Mesenchymal stem cell (in vitro differentiated cells and primary cell): ENCODE measurements at regions not wholly inside any gene's neighbourhood (a gene's known extent, or its start where the extent isn't known, plus 50 kb on each side); places are given as distances from the start of the nearest gene placed in this dataset.

Source experiments
- DNase-seq: peaks from one replicate; pipeline ENCODE4 v3.0.0-alpha.2; 2013
- H2AFZ ChIP-seq: one replicate; pipeline ENCODE4 v1.6.1; 2013; ENCODE audit warnings: low read depth, mild to moderate bottlenecking, control low read depth, inconsistent platforms, low read length, moderate library complexity
- H2AK5ac ChIP-seq: 2 replicates; pipeline ENCODE4 v1.6.1; 2013; ENCODE audit warnings: low read length, moderate library complexity, mild to moderate bottlenecking, inconsistent platforms; ENCODE audit not compliant: severe bottlenecking
- H2BK120ac ChIP-seq: one replicate; pipeline ENCODE4 v1.6.1; 2013; ENCODE audit warnings: low read depth, mild to moderate bottlenecking, inconsistent platforms, low read length, moderate library complexity
- H2BK12ac ChIP-seq, 2 experiments: one replicate each; pipeline ENCODE4 v1.6.1; 2013; ENCODE audit warnings: inconsistent platforms in 2 of 2, low read length in 2 of 2, mild to moderate bottlenecking in 2 of 2, moderate library complexity in 2 of 2, control low read depth in 1 of 2
- H2BK15ac ChIP-seq: one replicate; pipeline ENCODE4 v1.6.1; 2013; ENCODE audit warnings: mild to moderate bottlenecking, low read depth, inconsistent platforms; ENCODE audit not compliant: poor library complexity, severe bottlenecking
- H2BK5ac ChIP-seq: 2 replicates; pipeline ENCODE4 v1.6.1; 2013; ENCODE audit warnings: low read depth, mild to moderate bottlenecking, low read length, control low read depth, inconsistent platforms; ENCODE audit not compliant: poor library complexity, severe bottlenecking
- H3K14ac ChIP-seq, 2 experiments: one replicate each; pipeline ENCODE4 v1.6.1; 2013; ENCODE audit warnings: inconsistent platforms in 2 of 2, low read length in 2 of 2, control low read depth in 1 of 2, mild to moderate bottlenecking in 1 of 2, moderate library complexity in 1 of 2
- H3K18ac ChIP-seq, 2 experiments: one replicate each; pipeline ENCODE4 v1.6.1; 2013; ENCODE audit warnings: inconsistent platforms in 2 of 2, low read length in 2 of 2, control low read depth in 1 of 2, low read depth in 1 of 2, mild to moderate bottlenecking in 1 of 2
- H3K23ac ChIP-seq, 2 experiments: one replicate each; pipeline ENCODE4 v1.6.1; 2013; ENCODE audit warnings: inconsistent platforms in 2 of 2, low read length in 2 of 2, mild to moderate bottlenecking in 2 of 2, moderate library complexity in 2 of 2, control low read depth in 1 of 2
- H3K27ac ChIP-seq: 2 replicates; pipeline ENCODE4 v1.5.1; 2013; ENCODE audit warnings: mild to moderate bottlenecking, moderate library complexity, low read length, control low read depth, inconsistent platforms; ENCODE audit not compliant: poor library complexity, severe bottlenecking
- H3K27me3 ChIP-seq, 2 experiments: 2 replicates each; pipeline versions ENCODE4 v1.6.1 to v1.7.0; 2013; ENCODE audit warnings: low read length in 2 of 2, mild to moderate bottlenecking in 2 of 2, moderate library complexity in 2 of 2, control low read depth in 1 of 2, inconsistent platforms in 1 of 2; ENCODE audit not compliant: control insufficient read depth in 1 of 2, insufficient read depth in 1 of 2
- H3K36me3 ChIP-seq, 2 experiments: 2 replicates each; pipeline versions ENCODE4 v1.6.1 to v1.7.0; 2013; ENCODE audit warnings: low read length in 2 of 2, control low read depth in 1 of 2, inconsistent platforms in 1 of 2, low read depth in 1 of 2, mild to moderate bottlenecking in 1 of 2; ENCODE audit not compliant: insufficient read depth in 2 of 2, control insufficient read depth in 1 of 2
- H3K4ac ChIP-seq, 2 experiments: one replicate each; pipeline ENCODE4 v1.6.1; 2013; ENCODE audit warnings: inconsistent platforms in 2 of 2, low read length in 2 of 2, mild to moderate bottlenecking in 2 of 2, moderate library complexity in 2 of 2, control low read depth in 1 of 2, low read depth in 1 of 2
- H3K4me1 ChIP-seq: 2 replicates; pipeline ENCODE4 v1.6.1; 2013; ENCODE audit warnings: low read depth, low read length, control low read depth; ENCODE audit not compliant: control insufficient read depth, insufficient read depth
- H3K4me2 ChIP-seq: 2 replicates; pipeline ENCODE4 v1.6.1; 2013; ENCODE audit warnings: low read length, mild to moderate bottlenecking, inconsistent platforms; ENCODE audit not compliant: poor library complexity, severe bottlenecking
- H3K4me3 ChIP-seq, 2 experiments: 2 replicates each; pipeline versions ENCODE4 v1.5.1 to v1.7.0; 2013; ENCODE audit warnings: low read length in 2 of 2, mild to moderate bottlenecking in 2 of 2, control low read depth in 1 of 2, low read depth in 1 of 2; ENCODE audit not compliant: insufficient read depth in 1 of 2
- H3K79me1 ChIP-seq: replicated peaks from 2 replicates; pipeline ENCODE4 v1.6.1; 2013; ENCODE audit warnings: mild to moderate bottlenecking, control low read depth, low read length, inconsistent platforms; ENCODE audit not compliant: poor library complexity, severe bottlenecking
- H3K9ac ChIP-seq: 2 replicates; pipeline ENCODE4 v1.7.0; 2013; ENCODE audit warnings: mild to moderate bottlenecking, low read length, moderate library complexity
- H3K9me3 ChIP-seq: 2 replicates; pipeline ENCODE4 v1.7.0; 2013; ENCODE audit warnings: mild to moderate bottlenecking, low read length; ENCODE audit not compliant: control insufficient read depth
- H4K8ac ChIP-seq: one replicate; pipeline ENCODE4 v1.6.1; 2013; ENCODE audit warnings: inconsistent platforms, mild to moderate bottlenecking, low read length, moderate library complexity
- H4K91ac ChIP-seq: one replicate; pipeline ENCODE4 v1.6.1; 2013; ENCODE audit warnings: mild to moderate bottlenecking, low read length, inconsistent platforms
- WGBS: methylation state at CpG from one replicate; pipeline ENCODE4 v1.1.7; 2013; ENCODE audit warnings: mixed read lengths; 5-methylcytosine and 5-hydroxymethylcytosine counted together

DNA sequence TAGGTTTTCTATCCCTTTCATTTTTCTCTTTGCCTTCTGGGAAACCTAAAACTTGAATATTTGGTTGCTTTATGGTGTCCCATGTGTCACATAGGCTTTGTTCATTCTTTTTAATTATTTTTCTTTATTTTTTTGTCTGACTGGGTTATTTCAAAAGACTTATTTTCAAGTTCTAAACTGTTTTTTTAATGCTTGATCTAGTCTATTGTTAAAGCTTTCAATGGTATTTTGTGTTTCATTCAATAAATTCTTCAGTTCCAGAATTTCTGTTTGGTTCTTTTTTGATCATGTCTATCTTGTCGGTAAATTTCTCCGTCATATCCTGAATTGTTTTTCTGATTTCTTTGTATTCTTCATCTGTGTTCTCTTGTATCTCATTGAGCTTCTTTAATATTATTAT, 86.8 kb downstream of the NPS start:
- H2BK5ac ChIP-seq: no peak overlapping the region
- H3K9ac ChIP-seq: no peak overlapping the region
- no peaks in the 10 kb centered on the region for H3K36me3 ChIP-seq
- H3K27ac ChIP-seq: no peak overlapping the region
- no peak overlapping the region for H2AFZ ChIP-seq
- no peak overlapping the region for H3K14ac ChIP-seq
- H3K79me1 ChIP-seq: no peaks in the 10 kb centered on the region
- H2BK120ac ChIP-seq: no peak overlapping the region
- no peaks in the 10 kb centered on the region for H3K27me3 ChIP-seq
- no peaks in the 10 kb centered on the region for H3K4me1 ChIP-seq
- H2BK15ac ChIP-seq: no peak overlapping the region
- H3K4me3 ChIP-seq: no peak overlapping the region
- no peak overlapping the region for H3K18ac ChIP-seq
- peaks cover 56% of the 10 kb centered on the region for H3K9me3 ChIP-seq
- no peak overlapping the region for H3K23ac ChIP-seq
- DNase-seq: no peak
- no peak overlapping the region for H3K4ac ChIP-seq
- no peak overlapping the region for H2BK12ac ChIP-seq
- H4K91ac ChIP-seq: no peak overlapping the region
- no peak overlapping the region for H4K8ac ChIP-seq
- no peak overlapping the region for H2AK5ac ChIP-seq
- no CpG with 5 or more reads among the region's 2 CpGs for WGBS
- H3K4me2 ChIP-seq: no peak overlapping the region

DNA sequence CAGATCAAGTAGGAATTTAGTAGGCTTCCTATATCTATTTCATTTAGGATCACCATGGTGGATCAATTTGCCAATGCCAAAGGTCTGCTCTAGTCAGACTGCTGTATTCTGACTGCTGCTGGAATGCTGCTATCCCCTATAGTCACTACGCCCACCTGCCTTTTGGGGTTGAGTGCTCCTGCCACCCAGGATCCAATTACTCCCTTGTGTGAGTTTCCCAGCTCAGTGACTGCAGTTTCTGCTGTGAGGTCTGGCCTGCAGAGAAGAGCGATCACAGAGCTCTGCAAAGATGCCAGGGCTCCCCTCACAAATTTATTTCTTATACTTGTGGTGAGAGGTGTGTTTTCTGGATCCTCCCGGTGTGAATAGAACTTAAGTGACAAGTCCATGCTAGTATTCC, 88.1 kb upstream of the FOXI2 start:
- no peak overlapping the region for H2AK5ac ChIP-seq

DNA sequence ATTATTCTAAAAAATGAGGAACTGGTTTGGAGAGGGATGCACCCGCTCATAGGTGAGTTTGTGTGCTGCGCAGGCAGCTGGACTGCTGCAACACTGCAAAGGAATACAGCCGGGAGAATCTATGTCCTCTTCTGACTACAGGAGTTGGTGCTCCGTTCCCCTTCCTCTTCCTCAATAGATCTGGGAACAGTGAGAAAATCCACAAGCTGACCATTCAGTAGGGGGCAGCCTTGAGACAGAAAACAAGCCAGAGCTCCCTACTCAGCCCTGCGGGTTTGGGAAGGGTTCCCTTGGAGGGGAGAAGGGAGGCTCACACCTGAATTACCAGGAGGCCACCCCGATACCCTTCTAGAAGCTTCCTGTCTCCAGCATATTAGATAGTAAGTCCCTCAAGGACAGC, 87.3 kb upstream of the FOXI2 start:
- H3K9me3 ChIP-seq: no peaks in the 10 kb centered on the region
- no peak overlapping the region for H2BK120ac ChIP-seq
- WGBS: 33% methylated on average over 4 of the region's 6 CpGs
- peaks cover 0 to 4% of the 10 kb centered on the region in 2 experiments for H3K27me3 ChIP-seq
- no peak for DNase-seq
- no peak overlapping the region for H2BK15ac ChIP-seq
- no peaks in the 10 kb centered on the region for H3K4me1 ChIP-seq
- H4K91ac ChIP-seq: no peak overlapping the region
- no peak overlapping the region for H3K18ac ChIP-seq
- H3K4ac ChIP-seq: no peak overlapping the region
- no peak overlapping the region for H2BK5ac ChIP-seq
- H2AK5ac ChIP-seq: no peak overlapping the region
- H3K4me3 ChIP-seq: no peak overlapping the region
- no peaks in the 10 kb centered on the region for H3K79me1 ChIP-seq
- no peak overlapping the region for H3K27ac ChIP-seq
- no peak overlapping the region for H3K9ac ChIP-seq
- H3K4me2 ChIP-seq: no peak overlapping the region
- H4K8ac ChIP-seq: no peak overlapping the region
- H3K23ac ChIP-seq: no peak overlapping the region
- H3K14ac ChIP-seq: no peak overlapping the region
- no peaks in the 10 kb centered on the region for H3K36me3 ChIP-seq
- H2AFZ ChIP-seq: no peak overlapping the region
- H2BK12ac ChIP-seq: no peak overlapping the region

More for the DNA sequence above, 88.1 kb upstream of the FOXI2 start:
- Histone ChIP-seq H3K23ac (no peak overlapping the region), H3K14ac (no peak overlapping the region), H3K79me1 (no peaks in the 10 kb centered on the region), H3K36me3 (no peaks in the 10 kb centered on the region), H2BK15ac (no peak overlapping the region), H3K4me1 (no peaks in the 10 kb centered on the region), H3K4ac (no peak overlapping the region), H2BK120ac (no peak overlapping the region), H2BK12ac (no peak overlapping the region), H4K8ac (no peak overlapping the region), H3K27me3 (peaks cover 0 to 4% of the 10 kb centered on the region in 2 experiments), H4K91ac (no peak overlapping the region), H3K4me3 (no peak overlapping the region), H3K9ac (no peak overlapping the region), H2BK5ac (no peak overlapping the region), H3K27ac (no peak overlapping the region), H2AFZ (no peak overlapping the region), H3K9me3 (peaks cover 5% of the 10 kb centered on the region), H3K4me2 (no peak overlapping the region), H3K18ac (no peak overlapping the region)
- 90% methylated on average over 2 of the region's 3 CpGs for WGBS
- DNase-seq: no peak

GRCh38 chr10:127657056-127657455, 79.9 kb upstream of the FOXI2 start:
- H2BK120ac ChIP-seq: no peak overlapping the region
- no peak overlapping the region for H2BK12ac ChIP-seq
- H3K23ac ChIP-seq: no peak overlapping the region
- no peak overlapping the region for H2AFZ ChIP-seq
- H3K18ac ChIP-seq: no peak overlapping the region
- no peak overlapping the region for H3K4ac ChIP-seq
- H4K8ac ChIP-seq: no peak overlapping the region
- no peak overlapping the region for H2AK5ac ChIP-seq
- no peak overlapping the region for H4K91ac ChIP-seq
- H2BK15ac ChIP-seq: no peak overlapping the region
- H3K27me3 ChIP-seq: no peaks in the 10 kb centered on the region
- WGBS: no CpG with 5 or more reads among the region's 1 CpG
- no peaks in the 10 kb centered on the region for H3K9me3 ChIP-seq
- no peak overlapping the region for H3K27ac ChIP-seq
- H3K14ac ChIP-seq: no peak overlapping the region
- no peaks in the 10 kb centered on the region for H3K4me1 ChIP-seq
- no peak overlapping the region for H3K4me3 ChIP-seq
- no peak overlapping the region for H2BK5ac ChIP-seq
- no peak overlapping the region for H3K9ac ChIP-seq
- no peak for DNase-seq
- H3K4me2 ChIP-seq: no peak overlapping the region
- H3K79me1 ChIP-seq: no peaks in the 10 kb centered on the region
- no peaks in the 10 kb centered on the region for H3K36me3 ChIP-seq
